A673 (cell line): ENCODE measurements at regions not wholly inside any gene's neighbourhood (a gene's known extent, or its start where the extent isn't known, plus 50 kb on each side); places are given as distances from the start of the nearest gene placed in this dataset.

Source experiments
- BruUV-seq: library from RNA; stranded (reverse); fragments of 400-500 nt; replicated peaks from 2 replicates; lab custom pipeline; 2021; lab: Mats Ljungman, UMichigan
- CTCF ChIA-PET: fragments of 300-600 bp; sonication (Branson Sonifier 250); formaldehyde crosslinking; loops from one replicate; lab custom pipeline; 2022; ENCODE audit warnings: antibody characterized with exemption; lab: Charles Lee
- POLR2A ChIA-PET: fragments of 300-600 bp; sonication (Branson Sonifier 250); formaldehyde crosslinking; loops from one replicate; lab custom pipeline; 2022; ENCODE audit warnings: antibody characterized with exemption; ENCODE audit not compliant: low non-redundant PET; lab: Charles Lee
- DNase-seq: peaks from one replicate; pipeline ENCODE4 v3.0.0-alpha.2; 2015; ENCODE audit warnings: low spot score
- H3K27ac ChIP-seq: fragments of 200-600 bp; sonication (generic); 2 replicates; pipeline ENCODE4 v1.5.1; 2016; ENCODE audit warnings: mixed run types, low read depth, mild to moderate bottlenecking, mixed read lengths, antibody characterized with exemption, low read length; ENCODE audit not compliant: poor library complexity, severe bottlenecking
- H3K27me3 ChIP-seq: fragments of 200-600 bp; sonication (generic); replicated peaks from 2 replicates; pipeline ENCODE4 v1.6.1; 2017; ENCODE audit warnings: mixed run types, low read depth, mild to moderate bottlenecking, mixed read lengths, antibody characterized with exemption, low read length; ENCODE audit not compliant: insufficient read depth, poor library complexity
- H3K36me3 ChIP-seq: fragments of 200-600 bp; sonication (generic); 2 replicates; pipeline ENCODE4 v1.6.1; 2016; ENCODE audit warnings: mixed run types, mild to moderate bottlenecking, mixed read lengths, antibody characterized with exemption, low read length; ENCODE audit not compliant: insufficient read depth, poor library complexity, severe bottlenecking
- H3K4me1 ChIP-seq: fragments of 200-600 bp; sonication (generic); 2 replicates; pipeline ENCODE4 v1.6.1; 2017; ENCODE audit warnings: mixed run types, mild to moderate bottlenecking, mixed read lengths, antibody characterized with exemption, low read length; ENCODE audit not compliant: insufficient read depth, poor library complexity, severe bottlenecking
- H3K4me3 ChIP-seq: fragments of 200-600 bp; sonication (generic); 2 replicates; pipeline ENCODE4 v1.5.1; 2016; ENCODE audit warnings: low read depth, mixed run types, mild to moderate bottlenecking, mixed read lengths, low read length; ENCODE audit not compliant: poor library complexity, severe bottlenecking
- H3K9me3 ChIP-seq: fragments of 200-600 bp; sonication (generic); 2 replicates; pipeline ENCODE4 v1.6.1; 2016; ENCODE audit warnings: mixed run types, low read depth, mild to moderate bottlenecking, mixed read lengths, antibody characterized with exemption, low read length; ENCODE audit not compliant: poor library complexity, severe bottlenecking
- EZH2 ChIP-seq: fragments of 200-600 bp; sonication (generic); IDR thresholded peaks from 2 replicates; pipeline ENCODE4 v1.6.1; 2017; ENCODE audit warnings: borderline replicate concordance, low read depth, mild to moderate bottlenecking, mixed read lengths, antibody characterized with exemption, low read length; ENCODE audit not compliant: poor library complexity, severe bottlenecking
- intact Hi-C: fragments of 100-400 bp; cut with micrococcal nuclease; formaldehyde crosslinking; loops from one replicate; pipeline ENCODE4 v1.10.0; 2022; ENCODE audit not compliant: unreplicated experiment
- TF ChIP-seq, protein P1 (sequence below): fragments of 300-800, 200-600 bp; sonication (generic); conservative IDR thresholded peaks from 2 replicates; pipeline ENCODE4 v1.5.1; 2017; ENCODE audit warnings: low read depth, mild to moderate bottlenecking, antibody characterized with exemption, low read length, moderate library complexity, mixed read lengths

DNA sequence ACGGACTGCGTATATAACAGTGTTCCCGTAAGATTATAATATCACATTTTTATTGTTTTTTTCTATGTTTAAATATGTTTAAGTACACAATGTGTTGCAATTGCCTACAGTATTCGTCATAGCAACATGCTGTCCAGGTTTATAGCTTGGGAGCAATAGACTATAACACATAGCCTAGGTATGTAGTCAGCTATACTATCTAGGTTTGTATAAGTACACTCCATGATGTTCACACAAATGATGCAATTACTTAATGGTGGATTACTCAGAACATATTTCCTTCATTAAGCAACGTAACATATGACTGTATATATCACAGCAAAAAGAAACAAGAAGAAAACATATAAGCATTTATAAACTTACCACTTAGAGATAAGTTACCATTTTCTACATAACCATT lies 160.0 kb downstream of the CBLN1 start:
- Histone ChIP-seq H3K27ac (no peak overlapping the region), H3K27me3 (peaks cover 6% of the 10 kb centered on the region), H3K9me3 (no peaks in the 10 kb centered on the region), H3K4me3 (no peak overlapping the region), H3K36me3 (no peaks in the 10 kb centered on the region), H3K4me1 (no peaks in the 10 kb centered on the region)
- DNase-seq, result no peak
- TF ChIP-seq EZH2, result no peak
- TF ChIP-seq, protein P1, sequence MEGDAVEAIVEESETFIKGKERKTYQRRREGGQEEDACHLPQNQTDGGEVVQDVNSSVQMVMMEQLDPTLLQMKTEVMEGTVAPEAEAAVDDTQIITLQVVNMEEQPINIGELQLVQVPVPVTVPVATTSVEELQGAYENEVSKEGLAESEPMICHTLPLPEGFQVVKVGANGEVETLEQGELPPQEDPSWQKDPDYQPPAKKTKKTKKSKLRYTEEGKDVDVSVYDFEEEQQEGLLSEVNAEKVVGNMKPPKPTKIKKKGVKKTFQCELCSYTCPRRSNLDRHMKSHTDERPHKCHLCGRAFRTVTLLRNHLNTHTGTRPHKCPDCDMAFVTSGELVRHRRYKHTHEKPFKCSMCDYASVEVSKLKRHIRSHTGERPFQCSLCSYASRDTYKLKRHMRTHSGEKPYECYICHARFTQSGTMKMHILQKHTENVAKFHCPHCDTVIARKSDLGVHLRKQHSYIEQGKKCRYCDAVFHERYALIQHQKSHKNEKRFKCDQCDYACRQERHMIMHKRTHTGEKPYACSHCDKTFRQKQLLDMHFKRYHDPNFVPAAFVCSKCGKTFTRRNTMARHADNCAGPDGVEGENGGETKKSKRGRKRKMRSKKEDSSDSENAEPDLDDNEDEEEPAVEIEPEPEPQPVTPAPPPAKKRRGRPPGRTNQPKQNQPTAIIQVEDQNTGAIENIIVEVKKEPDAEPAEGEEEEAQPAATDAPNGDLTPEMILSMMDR, result no peak
- no TSS peak for BruUV-seq
- intact Hi-C loops, result no loop called here
- CTCF ChIA-PET, result no interaction called here
- POLR2A ChIA-PET, result no interaction called here

DNA sequence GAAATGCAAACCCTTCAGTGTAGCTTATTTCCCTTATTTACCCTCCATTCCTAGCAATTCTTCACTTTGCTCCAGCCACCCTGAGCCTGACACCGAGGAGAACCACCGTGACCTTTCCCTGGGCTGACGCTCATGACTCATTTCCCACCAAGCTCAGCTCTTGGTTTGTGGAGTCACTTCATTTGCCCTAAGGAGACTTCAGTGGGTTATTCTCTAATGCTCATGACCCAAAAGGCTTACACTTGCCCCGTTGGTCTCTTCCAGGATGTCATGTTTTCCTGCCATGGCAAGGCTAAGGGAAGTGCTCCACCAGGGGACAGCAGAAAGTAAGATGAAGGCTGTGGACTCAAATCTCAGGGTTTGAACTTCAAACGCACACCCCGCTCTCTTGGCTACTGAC lies 161.0 kb downstream of the CBLN1 start:
- peaks cover 7% of the 10 kb centered on the region for H3K27me3 ChIP-seq
- POLR2A ChIA-PET, result no interaction called here
- DNase-seq, result no peak
- no peak overlapping the region for H3K4me3 ChIP-seq
- no peaks in the 10 kb centered on the region for H3K36me3 ChIP-seq
- CTCF ChIA-PET, result no interaction called here
- no peaks in the 10 kb centered on the region for H3K9me3 ChIP-seq
- BruUV-seq, result no TSS peak
- intact Hi-C loops, result no loop called here
- H3K27ac ChIP-seq, result no peak overlapping the region
- TF ChIP-seq EZH2, result no peak
- TF ChIP-seq, protein P1, result no peak
- H3K4me1 ChIP-seq, result no peaks in the 10 kb centered on the region

DNA sequence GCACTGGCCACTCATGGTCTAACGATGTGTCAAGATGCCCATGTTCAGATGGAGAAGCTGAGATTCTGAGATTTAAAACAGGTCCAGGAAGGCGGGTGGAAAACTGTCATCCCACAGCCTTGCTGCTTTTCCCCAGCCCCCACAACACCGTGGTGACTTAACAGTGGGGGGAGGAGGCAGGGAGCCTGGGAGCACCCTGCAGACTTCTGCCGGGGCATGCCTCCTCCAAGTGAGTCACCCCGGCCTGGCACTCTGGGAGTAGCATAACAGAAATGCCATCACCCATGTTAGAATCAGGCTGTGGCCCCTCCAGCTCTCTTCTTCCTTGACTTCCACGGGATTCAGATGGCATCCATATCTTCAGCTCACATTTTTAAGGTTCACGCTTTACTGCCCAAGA lies 164.8 kb downstream of the CBLN1 start:
- intact Hi-C loops, result no loop called here
- no peak for TF ChIP-seq EZH2
- peaks cover 41% of the 10 kb centered on the region for H3K27me3 ChIP-seq
- H3K36me3 ChIP-seq, result no peaks in the 10 kb centered on the region
- no peaks in the 10 kb centered on the region for H3K9me3 ChIP-seq
- no peak overlapping the region for H3K27ac ChIP-seq
- ChIA-PET POLR2A (no interaction called here), CTCF (no interaction called here)
- no peak overlapping the region for H3K4me3 ChIP-seq
- H3K4me1 ChIP-seq, result no peaks in the 10 kb centered on the region
- DNase-seq, result no peak
- BruUV-seq, result no TSS peak

DNA sequence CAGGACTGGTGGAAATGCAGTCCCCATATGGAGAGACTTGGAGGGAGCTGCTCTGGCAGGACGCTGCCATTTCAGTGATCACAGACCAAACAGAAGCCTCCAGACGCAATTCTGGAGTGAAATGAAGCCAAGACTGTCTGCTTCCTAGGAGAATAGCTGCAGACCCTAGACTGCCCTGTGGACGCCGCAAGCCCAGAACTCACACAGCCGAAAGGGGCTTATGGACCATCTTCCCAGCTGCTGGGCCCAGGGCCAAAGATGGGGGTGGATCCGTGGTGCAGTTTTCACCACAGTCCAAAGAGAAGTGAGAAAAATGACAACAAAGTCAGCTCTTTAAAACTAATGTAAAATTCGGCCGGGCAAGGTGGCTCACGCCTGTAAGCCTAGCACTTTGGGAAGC lies 165.7 kb downstream of the CBLN1 start:
- no peak for DNase-seq
- no peak overlapping the region for H3K27ac ChIP-seq
- no TSS peak for BruUV-seq
- H3K36me3 ChIP-seq, result no peaks in the 10 kb centered on the region
- peaks cover 45% of the 10 kb centered on the region for H3K27me3 ChIP-seq
- no peaks in the 10 kb centered on the region for H3K4me1 ChIP-seq
- ChIA-PET POLR2A (no interaction called here), CTCF (no interaction called here)
- intact Hi-C loops, result no loop called here
- TF ChIP-seq, protein P1, result no peak
- no peaks in the 10 kb centered on the region for H3K9me3 ChIP-seq
- H3K4me3 ChIP-seq, result no peak overlapping the region
